NCI-H1694 (cell line): ENCODE measurements at regions not wholly inside any gene's neighbourhood (a gene's known extent, or its start where the extent isn't known, plus 50 kb on each side); places are given as distances from the start of the nearest gene placed in this dataset.

Source experiments
- DNase-seq: peaks from one replicate; lab custom pipeline; 2025; lab: John Stamatoyannopoulos, UW

GRCh38 chr10:123526356-123527064, 139.6 kb upstream of the GPR26 start:
- no peak for DNase-seq

GRCh38 chr10:123527151-123527550, 139.0 kb upstream of the GPR26 start:
- DNase-seq: no peak

GRCh38 chr10:123529146-123529760, 136.9 kb upstream of the GPR26 start:
- DNase-seq: no peak

- DNase-seq: no peak
Measured at GRCh38 chr10:123530166-123530870, 135.8 kb upstream of the GPR26 start.

GRCh38 chr10:123535386-123535785, 130.8 kb upstream of the GPR26 start:
- no peak for DNase-seq

GRCh38 chr10:123536176-123536845, 129.8 kb upstream of the GPR26 start:
- no peak for DNase-seq

GRCh38 chr10:123537188-123537961, 128.8 kb upstream of the GPR26 start:
- no peak for DNase-seq

GRCh38 chr10:123538401-123539320, 127.5 kb upstream of the GPR26 start:
- no peak for DNase-seq

GRCh38 chr10:123544986-123545385, 121.2 kb upstream of the GPR26 start:
- no peak for DNase-seq

- no peak for DNase-seq
Measured at GRCh38 chr10:123548770-123549169, 117.4 kb upstream of the GPR26 start.

- no peak for DNase-seq
Measured at GRCh38 chr10:123549761-123550454, 116.2 kb upstream of the GPR26 start.

- no peak for DNase-seq
Measured at GRCh38 chr10:123550675-123551096, 115.5 kb upstream of the GPR26 start.

- DNase-seq: no peak
Measured at GRCh38 chr10:123551259-123551658, 114.9 kb upstream of the GPR26 start.

- DNase-seq: no peak
Measured at GRCh38 chr10:123552760-123553554, 113.2 kb upstream of the GPR26 start.

- no peak for DNase-seq
Measured at GRCh38 chr10:123553810-123554430, 112.2 kb upstream of the GPR26 start.

- no peak for DNase-seq
Measured at GRCh38 chr10:123554656-123555055, 111.5 kb upstream of the GPR26 start.

- no peak for DNase-seq
Measured at GRCh38 chr10:123555616-123556015, 110.5 kb upstream of the GPR26 start.

GRCh38 chr10:123556049-123556448, 110.1 kb upstream of the GPR26 start:
- DNase-seq: no peak

- DNase-seq: no peak
Measured at GRCh38 chr10:123556736-123557135, 109.4 kb upstream of the GPR26 start.
